Limb (tissue), 2 donors: ENCODE measurements at regions not wholly inside any gene's neighbourhood (a gene's known extent, or its start where the extent isn't known, plus 50 kb on each side); places are given as distances from the start of the nearest gene placed in this dataset.

Source experiments
- DNase-seq, 2 donors: peaks; one replicate each; pipeline ENCODE4 v3.0.0-alpha.2; 2016; ENCODE audit errors: extremely low spot score in 2 of 2

DNA sequence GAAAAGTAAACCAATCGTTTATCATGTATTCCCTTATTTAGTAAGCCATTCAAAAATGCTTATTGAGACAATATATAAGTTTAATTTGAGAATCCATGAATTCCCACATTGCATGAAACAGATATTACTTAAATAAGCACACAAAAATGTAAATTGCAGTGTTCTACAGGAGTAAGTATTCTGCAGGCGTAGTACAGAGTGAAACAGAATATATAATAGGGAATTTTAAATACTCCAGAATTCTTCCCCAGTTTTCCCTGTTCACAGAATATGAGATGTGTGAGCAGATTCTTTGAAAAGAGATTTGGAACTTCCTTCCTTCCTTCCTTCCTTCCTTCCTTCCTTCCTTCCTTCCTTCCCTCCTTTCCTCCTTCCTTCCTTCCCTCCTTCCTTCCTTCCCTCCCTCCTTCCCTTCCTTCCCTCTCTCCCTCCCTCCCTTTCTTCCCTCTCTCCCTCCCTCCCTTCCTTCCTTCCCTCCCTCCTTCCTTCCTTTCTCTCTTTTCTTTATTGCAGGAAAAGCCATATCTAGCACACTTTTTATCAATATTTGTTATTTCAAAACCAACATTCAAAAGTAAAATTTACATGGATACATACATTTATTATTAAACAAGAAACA lies 977.7 kb upstream of the LRRTM1 start:
- no peak for DNase-seq

DNA sequence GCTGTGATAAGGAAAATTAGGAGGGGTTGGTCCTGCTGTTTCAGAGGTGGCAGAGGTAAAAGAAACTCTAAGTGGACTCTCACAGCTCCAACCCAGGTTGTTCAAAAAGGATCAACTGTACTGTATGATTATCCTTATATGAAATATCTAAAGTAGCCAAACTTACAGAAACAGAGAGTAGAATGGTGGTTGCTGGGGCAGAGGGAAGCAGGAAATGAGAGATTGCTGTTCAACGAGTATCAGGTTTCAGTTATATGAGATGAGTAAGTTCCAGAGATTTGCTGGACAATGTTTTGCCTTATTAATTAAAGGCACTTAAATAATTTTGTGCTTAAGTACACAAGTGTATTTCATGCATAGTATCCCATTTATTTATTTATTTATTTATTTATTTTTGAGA lies 972.0 kb upstream of the LRRTM1 start:
- no peak for DNase-seq

DNA sequence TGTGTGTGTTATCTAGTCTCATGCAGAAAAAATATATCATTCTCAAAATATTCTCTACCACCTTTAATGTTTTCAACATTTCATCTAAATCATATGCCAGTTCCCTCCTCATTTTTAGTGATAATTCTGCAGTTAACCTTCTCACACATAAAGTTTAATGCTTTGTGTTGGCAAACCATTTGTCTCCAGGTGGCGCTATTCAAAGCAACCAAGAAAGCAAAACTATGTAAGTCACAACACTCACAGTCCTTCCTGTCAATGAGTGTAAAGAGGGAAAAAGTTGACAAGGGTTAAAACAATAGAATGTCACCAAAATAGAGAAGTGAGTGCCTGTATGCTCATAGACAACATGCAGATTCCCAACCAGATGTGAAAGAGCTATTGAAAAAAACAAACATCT lies 961.6 kb upstream of the LRRTM1 start:
- no peak for DNase-seq

DNA sequence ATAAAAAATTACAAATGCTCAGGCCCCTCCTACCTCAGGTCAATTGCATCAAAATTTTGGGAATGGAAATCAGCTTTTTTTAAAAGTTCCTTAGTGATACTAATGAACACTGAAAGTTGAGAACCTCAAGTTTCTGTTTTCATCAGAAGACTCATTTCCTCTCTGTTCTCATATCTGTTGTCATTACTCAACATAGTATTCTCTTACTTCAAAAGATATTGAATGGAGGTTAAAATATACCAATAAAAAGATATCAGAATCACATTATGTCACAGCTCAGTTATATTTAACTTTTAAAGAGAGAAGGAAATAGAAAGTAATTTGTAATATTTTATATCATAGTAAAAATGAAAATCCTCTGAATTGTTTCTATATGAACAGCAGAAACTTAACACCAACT lies 959.4 kb upstream of the LRRTM1 start:
- DNase-seq: no peak

DNA sequence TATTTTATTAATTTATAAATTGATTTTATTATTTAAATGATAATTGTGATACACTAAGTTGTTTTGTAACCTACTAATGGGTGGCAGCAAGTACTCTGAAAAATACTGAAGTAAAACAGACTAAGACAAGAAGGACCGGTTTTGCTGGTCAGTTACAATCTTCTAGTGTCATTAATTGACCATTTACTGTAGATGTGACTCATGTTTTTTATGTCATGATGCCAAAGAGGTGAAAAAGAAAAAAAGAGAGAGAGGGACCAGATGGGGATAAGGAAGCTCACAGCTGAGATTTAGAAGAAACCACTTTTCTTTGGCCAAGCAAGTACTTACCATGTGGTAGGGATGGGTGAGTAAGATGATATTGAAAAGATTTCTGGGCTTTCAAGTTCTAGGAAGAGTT lies 955.8 kb upstream of the LRRTM1 start:
- no peak for DNase-seq

DNA sequence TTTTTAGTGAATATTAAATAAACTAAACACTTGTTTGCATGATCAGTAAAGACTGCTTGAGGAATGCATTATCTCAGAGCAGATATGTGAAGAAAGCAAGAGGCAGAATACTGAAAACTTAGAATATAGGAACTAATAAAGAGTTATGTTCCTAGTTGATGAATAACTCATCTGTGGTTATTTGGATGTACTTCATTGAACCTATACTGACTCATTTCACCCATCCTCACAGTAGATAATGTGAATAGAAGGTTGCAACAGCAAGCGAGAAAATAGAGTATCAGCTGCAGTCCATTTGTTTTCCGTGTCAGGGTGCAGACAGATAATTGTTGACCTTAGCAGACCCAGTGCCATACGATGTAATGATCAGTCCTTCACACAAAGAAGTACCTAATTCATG lies 945.7 kb upstream of the LRRTM1 start:
- no peak for DNase-seq

DNA sequence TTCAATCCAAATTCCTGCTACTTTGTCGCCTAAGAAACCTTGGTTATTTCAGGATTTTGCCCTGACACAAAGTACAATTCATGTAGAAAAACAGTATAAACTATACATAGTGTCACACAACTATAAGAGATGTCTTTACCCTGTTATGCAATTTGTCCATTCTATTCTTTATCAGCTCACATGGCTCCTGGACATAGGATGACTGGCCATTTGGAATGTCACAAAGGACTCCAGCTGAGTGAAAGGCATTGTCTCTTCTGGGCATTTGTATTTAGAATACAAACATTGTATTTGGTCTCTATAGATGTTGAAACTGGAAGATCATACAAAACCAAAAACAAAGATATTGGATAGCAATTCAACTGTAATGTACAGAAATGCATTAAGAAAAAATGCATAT lies 944.6 kb upstream of the LRRTM1 start:
- DNase-seq: no peak

DNA sequence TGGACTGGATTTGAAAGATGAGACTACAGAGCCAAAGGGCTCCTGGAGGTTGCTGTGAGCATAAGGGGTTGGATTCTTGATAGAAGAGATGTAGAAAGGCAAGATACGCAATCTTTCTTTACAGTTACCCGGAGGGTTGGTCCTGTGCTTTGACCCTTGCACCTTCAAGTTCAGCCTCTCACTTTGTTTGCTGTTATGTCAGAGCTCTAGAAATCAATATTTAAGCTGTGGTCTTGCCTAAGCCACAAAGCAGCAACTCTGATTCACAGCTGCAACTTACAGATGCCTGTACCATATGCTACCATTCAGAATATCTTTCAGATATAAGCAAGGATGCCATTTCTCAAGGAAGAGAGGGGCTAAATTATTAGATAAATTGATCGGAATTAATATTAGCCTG lies 943.1 kb upstream of the LRRTM1 start:
- DNase-seq: no peak

DNA sequence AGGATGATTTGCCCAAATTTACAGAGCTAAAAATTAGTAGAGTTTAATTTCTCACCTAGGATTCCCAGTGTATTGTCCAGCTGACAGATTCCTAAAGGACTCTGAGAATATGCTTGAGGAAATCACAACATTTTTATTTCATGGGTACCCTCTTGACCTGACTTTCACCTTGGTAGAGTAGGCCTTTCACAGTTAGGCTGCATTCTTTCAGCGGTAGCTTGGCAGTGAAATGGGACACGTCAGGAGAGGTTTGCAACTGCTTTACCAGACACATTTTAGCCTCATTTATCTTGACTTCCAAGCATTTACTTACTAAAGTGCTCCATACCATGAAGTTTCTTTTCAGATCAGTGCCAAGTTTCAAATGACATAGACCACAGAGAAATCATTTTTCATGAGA lies 937.9 kb upstream of the LRRTM1 start:
- DNase-seq: no peak

DNA sequence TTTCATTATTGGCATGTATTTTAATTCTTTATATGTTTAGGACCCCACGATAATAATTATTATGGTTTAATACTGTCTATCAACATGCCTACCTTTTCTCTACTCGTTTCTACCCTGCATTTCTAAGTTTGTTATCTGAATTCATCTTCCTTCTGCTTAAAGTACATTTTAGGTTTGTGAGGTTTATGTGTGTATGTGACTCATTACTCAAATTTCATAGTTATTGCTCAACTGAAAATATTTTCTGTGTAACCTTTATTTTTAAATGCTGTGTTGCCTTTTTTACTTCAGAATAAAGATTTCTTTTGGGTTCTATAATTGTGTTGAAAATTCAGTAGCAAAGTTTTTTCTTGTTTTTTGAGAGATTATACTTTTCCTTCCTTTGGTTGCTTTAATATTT lies 933.9 kb upstream of the LRRTM1 start:
- DNase-seq: no peak

DNA sequence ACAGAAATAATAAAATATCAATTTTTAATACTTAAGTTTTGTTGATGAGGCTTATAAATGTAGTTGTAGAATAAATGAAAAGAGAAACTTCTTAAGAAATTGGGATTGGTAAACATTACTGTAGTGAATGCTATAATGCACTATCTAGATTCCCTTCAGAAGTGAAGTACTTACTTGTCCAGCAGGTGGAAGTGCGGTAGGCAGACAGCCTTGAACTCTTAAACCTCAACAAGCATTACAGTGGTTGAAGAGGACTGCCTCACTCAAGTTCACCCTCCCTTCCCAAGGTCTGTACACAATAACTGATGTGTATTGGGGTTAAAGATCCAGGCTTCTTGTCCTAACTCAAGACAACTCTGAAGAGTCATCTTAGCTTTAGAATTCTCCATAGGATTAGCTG lies 931.0 kb upstream of the LRRTM1 start:
- no peak for DNase-seq

DNA sequence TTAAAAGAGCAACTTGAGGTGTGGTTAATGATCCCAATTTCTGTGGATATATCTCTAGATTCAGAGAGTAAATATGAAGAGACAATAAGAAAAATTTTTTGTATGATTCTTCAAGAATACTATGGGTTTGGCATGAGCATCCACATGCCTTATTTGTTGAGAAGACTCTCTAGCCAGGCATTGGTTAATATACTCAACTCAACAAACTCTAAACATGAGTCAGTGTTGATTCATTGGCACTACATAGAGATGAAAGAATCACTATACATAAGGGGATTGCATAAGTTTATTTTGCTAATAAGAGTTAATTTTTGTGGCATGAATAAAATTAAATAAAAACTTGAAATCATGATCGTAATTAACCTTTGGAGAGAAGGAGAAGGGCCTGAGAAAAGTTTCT lies 930.2 kb upstream of the LRRTM1 start:
- DNase-seq: no peak

DNA sequence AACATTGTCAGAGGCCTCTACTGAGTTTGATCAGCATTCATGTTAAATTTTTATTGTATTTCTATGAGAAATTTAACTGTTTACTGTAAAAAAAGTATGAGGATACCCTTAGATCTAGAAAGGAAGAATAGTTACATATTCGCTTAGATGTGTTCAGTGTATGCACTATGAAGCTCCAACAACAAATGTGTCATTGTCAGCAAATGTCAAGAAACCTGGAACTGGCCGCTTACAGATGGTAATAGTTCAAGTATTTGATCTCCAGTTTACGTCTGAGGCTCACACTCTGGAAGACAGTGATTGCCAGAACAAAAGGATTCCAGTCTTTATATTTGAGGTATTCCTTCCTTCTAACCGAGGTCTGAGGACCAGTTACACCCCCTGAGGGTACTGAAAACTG lies 921.2 kb upstream of the LRRTM1 start:
- no peak for DNase-seq

DNA sequence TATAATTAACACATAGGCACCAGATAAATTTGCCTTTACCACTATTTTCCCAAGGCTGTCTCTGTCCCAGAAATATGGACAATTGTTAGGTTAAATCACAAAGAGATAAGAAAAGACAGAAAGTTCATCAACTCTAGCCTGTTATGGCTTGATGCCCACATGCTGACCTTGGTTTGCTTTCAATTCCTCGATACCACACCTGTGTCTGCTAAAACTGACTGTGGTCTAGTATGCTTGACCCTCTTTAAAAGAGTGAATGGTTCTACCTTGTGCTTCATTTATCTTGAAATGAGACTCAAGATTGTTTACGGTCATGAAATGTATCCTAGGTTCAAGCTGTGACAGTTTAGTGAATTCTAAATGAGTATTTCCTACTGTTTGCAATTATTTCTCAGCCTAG lies 909.0 kb upstream of the LRRTM1 start:
- DNase-seq: no peak

DNA sequence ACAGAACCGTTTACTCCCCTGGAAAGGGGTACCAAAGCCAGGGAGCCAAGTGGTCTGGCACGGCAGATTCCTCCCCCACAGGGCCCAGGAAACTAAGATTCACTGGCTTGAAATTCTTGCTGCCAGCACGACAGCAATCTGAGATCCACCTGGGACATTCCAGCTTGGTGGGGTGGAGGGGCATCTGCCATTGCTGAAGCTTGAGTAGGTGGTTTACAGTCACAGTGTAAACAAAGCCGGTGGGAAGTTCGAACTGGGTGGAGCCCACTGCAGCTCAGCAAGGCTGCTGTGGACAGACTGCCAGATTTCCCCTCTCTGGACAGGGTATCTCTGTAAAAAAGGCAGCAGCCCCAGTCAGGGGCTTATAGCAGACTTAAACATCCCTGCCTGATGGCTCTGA lies 901.7 kb upstream of the LRRTM1 start:
- DNase-seq: no peak

DNA sequence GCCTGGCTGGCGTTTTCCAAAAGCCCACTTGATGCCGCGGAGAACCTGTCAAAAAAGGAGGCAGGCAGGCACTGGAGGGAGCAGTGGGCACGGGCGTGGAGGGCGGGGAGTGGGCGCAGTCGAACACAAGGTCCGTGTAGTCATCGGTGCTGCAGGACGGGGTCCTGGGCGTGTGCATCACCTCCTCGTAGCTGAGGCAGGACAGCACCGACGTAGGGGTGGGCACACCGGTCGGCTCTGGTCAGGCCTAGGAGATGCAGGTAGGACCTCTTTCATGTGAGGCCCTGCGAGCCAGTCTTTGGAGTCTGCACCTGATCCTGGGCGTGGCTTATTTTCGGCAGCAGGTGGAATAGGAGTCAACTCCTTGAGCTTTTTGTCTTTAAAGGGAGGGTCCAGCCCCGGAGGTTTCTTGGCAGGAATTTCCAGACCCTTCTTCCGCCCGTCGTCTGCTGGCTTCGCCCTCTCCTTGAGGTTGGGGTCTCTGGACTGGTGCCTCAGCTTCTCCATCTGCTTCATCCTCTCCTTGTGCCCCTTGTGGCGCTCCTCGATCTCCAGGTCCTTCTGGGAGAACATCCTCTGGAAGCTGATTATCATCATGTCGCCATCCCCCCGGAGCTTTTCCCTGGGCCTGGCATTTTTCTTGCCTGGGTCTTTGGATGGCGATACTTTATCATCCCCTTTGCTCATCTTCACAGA lies 892.5 kb upstream of the LRRTM1 start:
- no peak for DNase-seq

DNA sequence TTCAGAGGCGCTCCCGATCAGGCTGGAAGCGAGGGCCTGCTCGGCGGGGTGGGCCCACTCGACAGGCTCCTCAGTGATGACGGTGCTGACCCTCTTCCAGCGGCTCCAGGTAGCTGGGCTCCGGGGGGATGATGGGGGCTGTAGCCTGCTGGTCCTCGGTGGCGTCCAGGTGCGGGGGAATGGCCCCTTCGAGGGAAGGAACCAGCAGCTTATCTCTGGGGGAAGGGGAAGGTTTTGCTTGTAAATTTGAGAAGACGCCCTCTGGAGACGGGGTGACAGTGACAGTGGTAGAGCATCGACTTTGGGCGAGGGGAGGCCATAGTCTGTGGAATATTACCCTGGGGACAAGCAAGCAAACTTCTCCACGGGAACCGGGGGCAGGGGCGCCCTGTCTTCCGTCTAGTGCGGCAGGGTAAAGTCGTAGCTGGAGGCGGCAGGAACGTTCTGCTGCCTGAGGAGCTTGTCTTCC lies 891.9 kb upstream of the LRRTM1 start:
- DNase-seq: no peak

DNA sequence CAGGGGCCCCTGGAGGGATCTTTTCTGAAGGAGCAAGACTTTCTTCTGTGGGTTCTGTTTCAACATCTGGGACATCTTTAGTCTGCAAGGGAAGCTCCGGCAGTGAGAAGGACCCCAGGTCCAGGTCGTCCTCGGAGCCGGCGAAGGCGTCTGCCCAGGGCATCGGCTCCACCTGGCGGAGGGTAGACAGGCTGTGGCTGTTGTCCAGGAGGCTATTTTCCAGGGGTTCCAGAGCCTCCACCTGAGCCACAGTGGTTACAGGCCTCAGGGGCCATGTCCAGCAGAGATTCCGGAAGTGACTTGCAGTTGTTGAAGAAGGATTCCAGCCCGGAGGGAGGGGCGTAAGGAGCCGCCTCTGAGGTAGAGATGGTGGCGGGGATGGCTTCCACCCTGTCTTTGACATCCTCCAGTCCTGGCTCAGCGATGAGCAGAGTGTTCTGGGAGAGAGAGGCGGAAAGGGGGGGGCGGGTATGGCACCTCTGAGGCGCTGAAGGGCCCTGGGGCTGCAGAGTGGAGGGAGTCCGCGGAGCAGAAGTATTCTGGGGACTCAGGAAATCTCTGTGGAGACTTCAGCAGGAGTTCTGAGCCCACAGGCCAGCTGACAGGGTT lies 891.3 kb upstream of the LRRTM1 start:
- no peak for DNase-seq

DNA sequence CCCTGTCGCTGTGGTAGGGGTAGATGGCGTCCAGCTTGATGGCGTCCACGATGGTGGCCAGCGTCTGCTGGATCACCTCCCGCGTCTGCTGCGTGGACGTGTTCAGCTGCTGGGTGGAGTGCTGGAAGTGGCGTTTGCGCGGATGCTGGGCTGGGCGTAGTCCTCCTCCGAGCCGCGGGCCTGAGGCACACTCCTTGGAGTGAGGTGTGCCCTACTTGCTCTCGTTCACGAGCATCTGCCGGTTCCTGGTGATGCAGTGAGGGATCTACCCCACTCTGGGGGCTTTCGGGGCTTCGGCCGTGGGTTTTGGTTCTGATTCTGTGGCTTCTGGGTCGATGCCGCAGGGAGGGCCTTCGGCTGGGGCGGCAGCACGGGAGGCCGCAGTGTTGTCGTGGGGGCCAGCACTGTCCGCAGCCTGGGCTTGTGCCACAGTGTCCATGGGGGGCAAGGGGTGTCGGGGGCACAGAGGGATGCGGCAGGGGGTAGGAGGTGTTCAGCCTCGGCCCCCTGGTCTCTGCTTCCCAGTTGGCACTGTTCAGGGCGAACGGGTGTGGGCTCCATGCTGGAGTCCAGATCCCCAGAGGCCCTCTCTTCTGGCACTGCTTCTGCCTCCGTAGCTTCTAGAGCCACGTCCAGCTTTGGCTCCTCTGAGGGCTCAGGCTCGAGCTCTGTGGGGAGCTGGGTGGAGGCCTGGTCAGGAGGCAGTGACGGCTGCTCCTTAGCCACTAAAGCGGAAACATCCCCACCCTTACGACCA lies 890.6 kb upstream of the LRRTM1 start:
- DNase-seq: no peak

DNA sequence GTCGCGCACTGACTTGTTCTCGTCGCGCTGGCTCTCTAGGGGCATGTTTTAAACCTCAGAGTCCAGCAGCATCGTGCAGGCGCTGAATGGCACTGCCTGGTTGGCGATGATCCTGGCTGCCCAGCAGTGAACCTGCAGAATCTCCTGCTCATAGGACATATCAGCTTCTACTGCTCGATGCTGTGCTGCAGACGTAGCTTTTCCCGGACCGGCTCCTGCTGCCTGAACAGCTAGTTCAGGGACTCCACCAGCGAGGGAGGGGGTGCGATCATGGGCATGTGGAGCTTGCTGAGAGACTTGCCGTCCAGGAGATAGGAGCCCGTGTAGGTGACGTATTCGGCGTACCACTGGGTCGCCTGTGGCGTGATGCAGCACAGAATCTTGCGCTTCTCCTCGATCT lies 890.0 kb upstream of the LRRTM1 start:
- DNase-seq: no peak

DNA sequence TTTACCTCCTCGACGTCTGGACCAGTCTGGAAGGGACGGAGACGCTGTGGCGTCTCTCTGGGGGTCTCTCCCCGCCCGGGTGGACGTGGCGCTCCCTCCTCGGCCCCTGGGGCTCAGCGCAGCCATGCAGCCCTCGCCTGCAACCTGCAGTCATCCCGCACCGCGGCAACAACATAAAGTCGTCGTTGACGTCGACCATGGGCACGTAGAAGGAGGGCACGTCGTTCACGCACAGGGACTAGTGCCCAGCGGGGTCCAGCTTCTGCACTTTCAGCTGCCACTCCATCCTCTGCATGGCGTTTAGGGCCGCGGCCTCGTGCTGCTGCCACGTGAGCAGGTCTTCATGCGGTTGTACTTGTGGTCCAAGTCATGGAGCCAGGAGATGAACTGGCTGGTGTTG lies 889.6 kb upstream of the LRRTM1 start:
- DNase-seq: no peak

DNA sequence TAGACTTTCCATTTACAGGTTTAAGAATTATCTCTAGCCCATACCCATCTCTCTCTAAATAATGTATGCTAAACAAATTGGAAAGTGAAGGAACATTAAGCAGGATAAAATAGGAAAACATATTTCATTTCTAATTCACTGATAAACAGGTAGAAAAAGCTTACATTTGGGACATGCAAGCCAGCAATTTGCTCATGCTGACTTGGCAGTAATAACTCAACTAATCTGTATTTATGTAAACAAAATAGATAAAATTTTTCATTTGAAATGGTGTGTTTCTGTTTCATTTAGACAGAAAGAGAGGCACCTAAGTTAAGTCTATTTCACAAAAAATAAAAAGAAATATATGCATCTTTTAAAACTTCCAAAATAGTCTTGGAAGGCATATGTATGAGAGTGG lies 877.3 kb upstream of the LRRTM1 start:
- no peak for DNase-seq
